ENCODE measurements at regions not wholly inside any gene's neighbourhood (a gene's known extent, or its start where the extent isn't known, plus 50 kb on each side); places are given as distances from the start of the nearest gene placed in this dataset.

- no peaks in the 10 kb centered on the region for H3K27me3 ChIP-seq
- no peaks in the 10 kb centered on the region for H3K9me3 ChIP-seq
- no peak overlapping the region for H3K4me3 ChIP-seq
- H3K36me3 ChIP-seq, result no peaks in the 10 kb centered on the region
- DNase-seq, result no peak
Observed at GRCh38 chr5:56601641-56602071, 213.7 kb upstream of the MAP3K1 start.

GRCh38 chr5:56598941-56599340, 216.4 kb upstream of the MAP3K1 start:
- Histone ChIP-seq H3K9me3 (no peaks in the 10 kb centered on the region), H3K27me3 (no peaks in the 10 kb centered on the region), H3K4me3 (no peak overlapping the region), H3K36me3 (no peaks in the 10 kb centered on the region)
- no peak for DNase-seq

GRCh38 chr5:56596155-56596554, 219.2 kb upstream of the MAP3K1 start:
- DNase-seq, result no peak
- Histone ChIP-seq H3K36me3 (no peaks in the 10 kb centered on the region), H3K9me3 (no peaks in the 10 kb centered on the region), H3K4me3 (no peak overlapping the region), H3K27me3 (no peaks in the 10 kb centered on the region)

- no peaks in the 10 kb centered on the region for H3K27me3 ChIP-seq
- no peaks in the 10 kb centered on the region for H3K36me3 ChIP-seq
- no peak overlapping the region for H3K4me3 ChIP-seq
- no peaks in the 10 kb centered on the region for H3K9me3 ChIP-seq
- no peak for DNase-seq
Observed at GRCh38 chr5:56595566-56595965, 219.8 kb upstream of the MAP3K1 start.

GRCh38 chr5:56594792-56595191, 220.6 kb upstream of the MAP3K1 start:
- H3K9me3 ChIP-seq, result no peaks in the 10 kb centered on the region
- H3K36me3 ChIP-seq, result no peaks in the 10 kb centered on the region
- no peaks in the 10 kb centered on the region for H3K27me3 ChIP-seq
- DNase-seq, result no peak
- no peak overlapping the region for H3K4me3 ChIP-seq

GRCh38 chr5:56591081-56591480, 224.3 kb upstream of the MAP3K1 start:
- Histone ChIP-seq H3K27me3 (no peaks in the 10 kb centered on the region), H3K9me3 (no peaks in the 10 kb centered on the region), H3K36me3 (no peaks in the 10 kb centered on the region), H3K4me3 (no peak overlapping the region)
- no peak for DNase-seq

- DNase-seq, result no peak
- Histone ChIP-seq H3K9me3 (peaks cover 4% of the 10 kb centered on the region), H3K27me3 (no peaks in the 10 kb centered on the region), H3K36me3 (no peaks in the 10 kb centered on the region), H3K4me3 (no peak overlapping the region)
Observed at GRCh38 chr5:56589481-56589860, 225.9 kb upstream of the MAP3K1 start.

- H3K27me3 ChIP-seq, result no peaks in the 10 kb centered on the region
- H3K4me3 ChIP-seq, result no peak overlapping the region
- H3K9me3 ChIP-seq, result peaks cover 4% of the 10 kb centered on the region
- DNase-seq, result no peak
- H3K36me3 ChIP-seq, result no peaks in the 10 kb centered on the region
Observed at GRCh38 chr5:56588636-56589480, 226.5 kb upstream of the MAP3K1 start.

GRCh38 chr5:56588131-56588487, 227.2 kb upstream of the MAP3K1 start:
- no peaks in the 10 kb centered on the region for H3K27me3 ChIP-seq
- H3K9me3 ChIP-seq, result peaks cover 4% of the 10 kb centered on the region
- H3K4me3 ChIP-seq, result no peak overlapping the region
- H3K36me3 ChIP-seq, result no peaks in the 10 kb centered on the region
- no peak for DNase-seq

GRCh38 chr5:56587381-56588130, 227.8 kb upstream of the MAP3K1 start:
- H3K4me3 ChIP-seq, result no peak overlapping the region
- no peaks in the 10 kb centered on the region for H3K27me3 ChIP-seq
- peaks cover 4% of the 10 kb centered on the region for H3K9me3 ChIP-seq
- DNase-seq, result no peak
- H3K36me3 ChIP-seq, result no peaks in the 10 kb centered on the region

GRCh38 chr5:56585999-56586691, 229.2 kb upstream of the MAP3K1 start:
- no peak overlapping the region for H3K4me3 ChIP-seq
- no peaks in the 10 kb centered on the region for H3K27me3 ChIP-seq
- DNase-seq, result no peak

GRCh38 chr5:56585461-56585860, 229.9 kb upstream of the MAP3K1 start:
- no peaks in the 10 kb centered on the region for H3K27me3 ChIP-seq
- H3K9me3 ChIP-seq, result peaks cover 4% of the 10 kb centered on the region
- H3K36me3 ChIP-seq, result no peaks in the 10 kb centered on the region
- H3K4me3 ChIP-seq, result no peak overlapping the region
- peak; percentile 9 for DNase-seq

More at GRCh38 chr5:56585999-56586691, 229.2 kb upstream of the MAP3K1 start:
- Histone ChIP-seq H3K36me3 (no peaks in the 10 kb centered on the region), H3K9me3 (peaks cover 4% of the 10 kb centered on the region)

- H3K27me3 ChIP-seq, result no peaks in the 10 kb centered on the region
- no peaks in the 10 kb centered on the region for H3K36me3 ChIP-seq
- no peak for DNase-seq
- H3K4me3 ChIP-seq, result no peak overlapping the region
- peaks cover 4% of the 10 kb centered on the region for H3K9me3 ChIP-seq
Observed at GRCh38 chr5:56581426-56581825, 233.9 kb upstream of the MAP3K1 start.

GRCh38 chr5:56580864-56581263, 234.5 kb upstream of the MAP3K1 start:
- Histone ChIP-seq H3K36me3 (no peaks in the 10 kb centered on the region), H3K4me3 (no peak overlapping the region), H3K27me3 (no peaks in the 10 kb centered on the region), H3K9me3 (peaks cover 4% of the 10 kb centered on the region)
- no peak for DNase-seq

- no peak overlapping the region for H3K4me3 ChIP-seq
- DNase-seq, result no peak
- no peaks in the 10 kb centered on the region for H3K9me3 ChIP-seq
- H3K36me3 ChIP-seq, result no peaks in the 10 kb centered on the region
- no peaks in the 10 kb centered on the region for H3K27me3 ChIP-seq
Observed at GRCh38 chr5:56575821-56576220, 239.5 kb upstream of the MAP3K1 start.

GRCh38 chr5:56574778-56575177, 240.6 kb upstream of the MAP3K1 start:
- H3K9me3 ChIP-seq, result no peaks in the 10 kb centered on the region
- H3K4me3 ChIP-seq, result no peak overlapping the region
- peak; percentile 49 for DNase-seq
- no peaks in the 10 kb centered on the region for H3K36me3 ChIP-seq
- no peaks in the 10 kb centered on the region for H3K27me3 ChIP-seq

GRCh38 chr5:56569566-56569965, 245.8 kb upstream of the MAP3K1 start:
- H3K27me3 ChIP-seq, result no peaks in the 10 kb centered on the region
- H3K4me3 ChIP-seq, result no peak overlapping the region
- no peaks in the 10 kb centered on the region for H3K9me3 ChIP-seq
- no peak for DNase-seq
- no peaks in the 10 kb centered on the region for H3K36me3 ChIP-seq

Measured in MG63 (cell line).